HFFc6 (cell line): ENCODE measurements at regions not wholly inside any gene's neighbourhood (a gene's known extent, or its start where the extent isn't known, plus 50 kb on each side); places are given as distances from the start of the nearest gene placed in this dataset.

ENCODE experiments used
- DNase-seq: peaks from one replicate; pipeline ENCODE4 v3.0.0-alpha.2; 2018
- H3K27ac Mint-ChIP-seq: 2 replicates; pipeline ENCODE4 v1.8.0; 2020; ENCODE audit warnings: mild to moderate bottlenecking, mixed read lengths
- H3K27me3 Mint-ChIP-seq: 2 replicates; pipeline ENCODE4 v1.8.0; 2021; ENCODE audit warnings: mild to moderate bottlenecking, moderate library complexity, mixed read lengths; ENCODE audit not compliant: insufficient read depth
- H3K36me3 Mint-ChIP-seq: 2 replicates; pipeline ENCODE4 v1.8.0; 2021; ENCODE audit warnings: low read depth, mixed read lengths
- H3K4me1 Mint-ChIP-seq: 2 replicates; pipeline ENCODE4 v1.8.0; 2020; ENCODE audit warnings: low read depth, mixed read lengths
- H3K4me3 Mint-ChIP-seq: 2 replicates; pipeline ENCODE4 v1.8.0; 2020; ENCODE audit warnings: mild to moderate bottlenecking, moderate library complexity, mixed read lengths
- H3K9me3 Mint-ChIP-seq: 2 replicates; pipeline ENCODE4 v1.8.0; 2020; ENCODE audit warnings: mild to moderate bottlenecking, mixed read lengths
- CTCF ChIP-seq: fragments of 200-600 bp; sonication (generic); IDR thresholded peaks from 2 replicates; pipeline ENCODE4 v1.5.0; 2021; ENCODE audit warnings: antibody characterized with exemption, mild to moderate bottlenecking

GRCh38 chr4:28435314-28435713, 1574.7 kb downstream of the STIM2 start:
- Mint-ChIP-seq H3K27ac (peak overlapping the region; percentile 27; the same call in 1 of the 2 replicates), H3K27me3 (no peaks in the 10 kb centered on the region), H3K4me3 (peak overlapping the region; percentile 58), H3K36me3 (no peaks in the 10 kb centered on the region), H3K9me3 (no peaks in the 10 kb centered on the region), H3K4me1 (peaks cover 45% of the 10 kb centered on the region)
- DNase-seq, result no peak
- TF ChIP-seq CTCF, result no peak

DNA sequence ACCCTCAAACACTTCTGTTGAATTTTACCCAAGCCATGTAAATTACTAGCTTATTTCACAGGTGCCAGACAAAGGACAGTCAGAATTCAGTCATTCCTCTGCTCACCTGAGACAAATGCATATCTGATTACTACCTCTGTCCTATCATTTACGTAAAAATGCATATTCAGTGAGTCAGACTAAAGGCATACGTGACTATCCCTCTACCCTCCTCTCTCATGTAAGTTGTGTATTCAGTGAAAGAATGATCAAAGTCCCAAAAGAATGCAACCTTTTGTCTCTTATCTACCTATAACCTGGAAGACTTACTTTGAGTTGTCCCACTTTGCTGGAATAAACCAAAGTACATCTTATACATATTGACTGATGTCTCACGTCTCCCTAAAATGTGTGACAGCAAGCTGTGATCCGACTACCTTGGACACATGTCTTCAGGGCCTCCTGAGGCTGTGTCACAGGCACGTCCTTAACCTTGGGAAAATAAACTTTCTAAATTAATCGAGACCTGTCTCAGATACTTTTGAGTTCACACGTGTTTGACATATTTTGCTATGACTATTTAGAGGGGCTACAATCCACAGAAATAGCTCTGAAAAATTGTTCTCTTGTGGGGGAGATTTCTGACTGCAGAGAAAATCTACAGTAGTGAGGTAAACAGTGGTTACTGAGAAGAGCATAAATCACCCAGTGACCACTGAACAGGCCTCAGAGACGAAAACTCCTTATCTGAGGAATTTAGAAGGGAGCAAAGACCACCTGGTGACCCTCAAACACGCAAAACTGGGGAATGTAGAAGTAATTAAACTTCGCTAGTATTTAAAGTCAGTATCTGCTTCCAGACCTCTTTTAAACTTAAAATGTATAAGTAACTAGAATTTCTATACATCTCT, 1575.8 kb downstream of the STIM2 start:
- TF ChIP-seq CTCF, result no peak
- peak overlapping the region; percentile 5; the same call in 1 of the 2 replicates for H3K27ac Mint-ChIP-seq
- peak overlapping the region; percentile 58; the same call in 1 of the 2 replicates for H3K4me3 Mint-ChIP-seq
- no peak for DNase-seq
- no peaks in the 10 kb centered on the region for H3K27me3 Mint-ChIP-seq
- H3K4me1 Mint-ChIP-seq, result peaks cover 56% of the 10 kb centered on the region
- no peaks in the 10 kb centered on the region for H3K9me3 Mint-ChIP-seq
- H3K36me3 Mint-ChIP-seq, result no peaks in the 10 kb centered on the region

- no peaks in the 10 kb centered on the region for H3K9me3 Mint-ChIP-seq
- peaks cover 60% of the 10 kb centered on the region for H3K4me1 Mint-ChIP-seq
- H3K36me3 Mint-ChIP-seq, result no peaks in the 10 kb centered on the region
- H3K27me3 Mint-ChIP-seq, result no peaks in the 10 kb centered on the region
- no peak for TF ChIP-seq CTCF
- H3K27ac Mint-ChIP-seq, result no peak overlapping the region; the same call in 1 of the 2 replicates
- H3K4me3 Mint-ChIP-seq, result no peak overlapping the region
- DNase-seq, result no peak
These were observed 1582.7 kb downstream of the STIM2 start for GRCh38 chr4:28443371-28443770.

- no peak for TF ChIP-seq CTCF
- no peaks in the 10 kb centered on the region for H3K9me3 Mint-ChIP-seq
- no peaks in the 10 kb centered on the region for H3K27me3 Mint-ChIP-seq
- peaks cover 60% of the 10 kb centered on the region for H3K4me1 Mint-ChIP-seq
- H3K27ac Mint-ChIP-seq, result no peak overlapping the region
- peak; percentile 4 for DNase-seq
- no peaks in the 10 kb centered on the region for H3K36me3 Mint-ChIP-seq
- no peak overlapping the region for H3K4me3 Mint-ChIP-seq
These were observed 1583.3 kb downstream of the STIM2 start for GRCh38 chr4:28443801-28444412.

- Mint-ChIP-seq H3K4me3 (peak overlapping the region; percentile 75), H3K27ac (peak overlapping the region; percentile 44), H3K9me3 (no peaks in the 10 kb centered on the region), H3K4me1 (peaks cover 58% of the 10 kb centered on the region), H3K36me3 (no peaks in the 10 kb centered on the region), H3K27me3 (no peaks in the 10 kb centered on the region)
- TF ChIP-seq CTCF, result no peak
- DNase-seq, result peak; percentile 10
These were observed 1584.3 kb downstream of the STIM2 start for GRCh38 chr4:28444886-28445496.
